Activated CD4-positive, CD25-positive, alpha-beta regulatory T cell treated with anti-CD3 and anti-CD28 coated beads, Interleukin-2, amount 50 U/mL, for 16 hours (primary cell): ENCODE measurements at regions not wholly inside any gene's neighbourhood (a gene's known extent, or its start where the extent isn't known, plus 50 kb on each side); places are given as distances from the start of the nearest gene placed in this dataset.
"Not testable (repeated sequence)": the region's sequence is repeated elsewhere in the genome, so short reads cannot be mapped to it uniquely, and the experiment has no call there.

Source experiments
- DNase-seq: peaks from one replicate; pipeline ENCODE4 v3.0.0-alpha.2; 2020; ENCODE audit warnings: low read depth, low spot score

- no peak for DNase-seq
Measured at GRCh38 chr2:36302911-36303310, 52.7 kb upstream of the CRIM1 start.

- no peak for DNase-seq
Measured at GRCh38 chr2:36301843-36302242, 53.7 kb upstream of the CRIM1 start.

GRCh38 chr2:36300697-36301096, 54.9 kb upstream of the CRIM1 start:
- no peak for DNase-seq

- no peak for DNase-seq
Measured at GRCh38 chr2:36296798-36297197, 58.8 kb upstream of the CRIM1 start.

GRCh38 chr2:36294316-36294721, 61.3 kb upstream of the CRIM1 start:
- DNase-seq, result no peak

- DNase-seq, result no peak
Measured at GRCh38 chr2:36290306-36290856, 65.2 kb upstream of the CRIM1 start.

- no peak for DNase-seq
Measured at GRCh38 chr2:36289731-36290130, 65.8 kb upstream of the CRIM1 start.

- no peak for DNase-seq
Measured at GRCh38 chr2:36287363-36288275, 68.0 kb upstream of the CRIM1 start.

GRCh38 chr2:36279506-36279905, 76.1 kb upstream of the CRIM1 start:
- DNase-seq, result not testable (repeated sequence)

- DNase-seq, result no peak
Measured at GRCh38 chr2:36277881-36278523, 77.6 kb upstream of the CRIM1 start.

- DNase-seq, result no peak
Measured at GRCh38 chr2:36277146-36277808, 78.3 kb upstream of the CRIM1 start.

- DNase-seq, result no peak
Measured at GRCh38 chr2:36271266-36271665, 84.3 kb upstream of the CRIM1 start.

- no peak for DNase-seq
Measured at GRCh38 chr2:36270758-36271157, 84.8 kb upstream of the CRIM1 start.

- DNase-seq, result no peak
Measured at GRCh38 chr2:36267194-36267593, 88.4 kb upstream of the CRIM1 start.

GRCh38 chr2:36266536-36267121, 88.9 kb upstream of the CRIM1 start:
- no peak for DNase-seq

- DNase-seq, result no peak
Measured at GRCh38 chr2:36262581-36262980, 93.0 kb upstream of the CRIM1 start.

- DNase-seq, result no peak
Measured at GRCh38 chr2:36255863-36256262, 99.7 kb upstream of the CRIM1 start.

GRCh38 chr2:36253086-36253485, 102.5 kb upstream of the CRIM1 start:
- no peak for DNase-seq

- DNase-seq, result no peak
Measured at GRCh38 chr2:36246320-36246990, 109.1 kb upstream of the CRIM1 start.

GRCh38 chr2:36245651-36246050, 109.9 kb upstream of the CRIM1 start:
- DNase-seq, result no peak

- no peak for DNase-seq
Measured at GRCh38 chr2:36238106-36238505, 117.5 kb upstream of the CRIM1 start.
